NCI-H2171 (cell line): ENCODE measurements at regions not wholly inside any gene's neighbourhood (a gene's known extent, or its start where the extent isn't known, plus 50 kb on each side); places are given as distances from the start of the nearest gene placed in this dataset.
"Not testable (repeated sequence)": the region's sequence is repeated elsewhere in the genome, so short reads cannot be mapped to it uniquely, and the experiment has no call there.

ENCODE experiments used
- DNase-seq: peaks from one replicate; lab custom pipeline; 2025; lab: John Stamatoyannopoulos, UW

- DNase-seq = no peak
These were observed 512.1 kb upstream of the ROBO2 start for GRCh38 chr3:76527773-76528172.

DNA sequence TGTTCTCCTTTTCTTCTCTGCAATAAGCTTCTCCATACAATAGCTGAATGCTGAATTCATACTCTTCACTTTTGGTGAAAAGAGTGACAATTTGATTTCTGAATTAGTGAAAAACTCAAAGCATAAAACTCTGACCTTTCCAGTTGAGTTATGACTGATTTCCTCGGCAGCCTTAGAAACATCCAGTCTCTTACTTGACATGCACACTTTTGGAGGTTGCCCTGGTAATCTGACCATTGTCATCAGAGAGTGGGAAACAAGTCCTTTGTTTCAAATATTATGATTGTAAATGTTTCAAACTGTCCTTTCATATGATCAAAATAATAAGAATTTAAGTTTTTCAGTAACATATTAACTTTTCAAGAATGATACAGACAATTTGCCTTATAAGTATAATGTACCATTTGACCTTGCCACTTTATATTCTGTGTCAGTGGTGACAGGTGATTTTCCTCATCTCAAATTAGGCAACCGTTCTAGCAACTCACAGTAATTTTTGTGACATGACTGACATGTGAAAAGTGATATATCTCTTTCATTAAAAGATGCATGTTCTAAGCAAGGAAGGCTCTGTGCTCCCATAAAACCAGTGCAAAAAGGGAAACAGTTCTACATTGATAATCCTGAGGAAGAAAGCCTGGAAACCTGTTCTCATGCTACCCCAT is 507.6 kb upstream of the ROBO2 start:
- DNase-seq = no peak

DNA sequence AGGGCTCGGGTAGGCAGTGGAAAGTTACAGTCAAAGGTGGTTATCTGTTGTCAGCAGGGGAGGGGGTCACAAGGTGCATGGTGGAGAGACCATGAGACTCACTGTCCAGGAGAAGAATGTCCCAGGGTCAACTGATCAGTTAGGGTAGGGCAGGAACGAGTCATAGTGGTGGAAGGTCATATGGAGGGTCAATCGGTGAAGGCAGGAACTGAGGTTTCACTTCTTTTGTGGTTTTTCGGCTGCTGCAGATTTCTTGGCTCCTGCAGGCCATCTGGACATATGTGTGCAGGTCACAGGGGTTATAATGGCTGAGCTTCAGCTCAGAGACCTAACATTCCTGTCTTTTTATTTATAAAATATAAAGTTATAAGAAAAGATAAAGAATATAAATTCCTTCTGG is 506.2 kb upstream of the ROBO2 start:
- DNase-seq = not testable (repeated sequence)

DNA sequence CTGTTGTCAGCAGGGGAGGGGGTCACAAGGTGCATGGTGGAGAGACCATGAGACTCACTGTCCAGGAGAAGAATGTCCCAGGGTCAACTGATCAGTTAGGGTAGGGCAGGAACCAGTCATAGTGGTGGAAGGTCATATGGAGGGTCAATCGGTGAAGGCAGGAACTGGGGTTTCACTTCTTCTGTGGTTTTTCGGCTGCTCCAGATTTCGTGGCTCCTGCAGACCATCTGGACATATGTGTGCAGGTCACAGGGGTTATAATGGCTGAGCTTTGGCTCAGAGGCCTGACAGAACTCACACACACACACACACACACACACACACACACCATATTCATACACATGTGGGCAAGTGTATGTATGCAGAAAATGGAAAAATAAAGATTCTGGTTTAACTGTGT is 502.0 kb upstream of the ROBO2 start:
- not testable (repeated sequence) for DNase-seq

DNA sequence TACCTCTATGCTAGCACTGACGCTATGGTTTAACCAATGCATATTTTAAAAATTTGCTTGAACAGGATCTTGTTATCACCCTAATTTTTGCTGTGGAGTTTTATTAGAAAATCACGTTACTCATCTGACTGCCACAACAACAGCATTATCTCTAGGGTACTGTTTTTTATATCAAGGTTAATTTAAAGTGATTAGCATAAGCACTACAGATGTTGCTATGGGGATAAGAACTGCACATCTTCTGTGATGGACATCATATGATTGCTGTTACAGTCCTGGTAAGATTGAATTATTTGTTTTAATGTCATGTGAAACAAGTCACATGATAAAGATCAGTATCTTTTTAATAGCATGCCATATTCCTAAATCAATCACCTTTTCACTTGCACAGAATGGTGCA is 492.2 kb upstream of the ROBO2 start:
- no peak for DNase-seq

- no peak for DNase-seq
These were observed 489.2 kb upstream of the ROBO2 start for GRCh38 chr3:76550522-76551201.

DNA sequence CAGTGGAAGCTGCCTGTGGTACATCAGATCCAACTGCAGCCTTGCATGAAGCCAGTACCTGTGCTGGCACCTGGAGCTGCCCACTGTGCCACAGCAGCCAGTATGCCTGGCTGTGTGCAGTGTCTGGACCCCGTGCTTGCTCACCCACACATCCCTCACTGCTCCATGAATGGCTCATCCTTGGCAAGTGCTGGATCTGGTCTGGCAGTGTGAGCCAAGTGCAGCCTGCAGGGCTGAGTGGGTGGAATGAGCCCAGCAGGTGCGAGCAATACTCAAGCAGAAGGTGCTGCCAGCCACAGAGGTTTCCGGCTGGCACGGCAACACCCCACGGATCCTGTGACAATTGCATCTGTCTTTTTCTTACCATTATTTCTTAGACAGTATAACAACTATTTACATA is 488.2 kb upstream of the ROBO2 start:
- no peak for DNase-seq

DNA sequence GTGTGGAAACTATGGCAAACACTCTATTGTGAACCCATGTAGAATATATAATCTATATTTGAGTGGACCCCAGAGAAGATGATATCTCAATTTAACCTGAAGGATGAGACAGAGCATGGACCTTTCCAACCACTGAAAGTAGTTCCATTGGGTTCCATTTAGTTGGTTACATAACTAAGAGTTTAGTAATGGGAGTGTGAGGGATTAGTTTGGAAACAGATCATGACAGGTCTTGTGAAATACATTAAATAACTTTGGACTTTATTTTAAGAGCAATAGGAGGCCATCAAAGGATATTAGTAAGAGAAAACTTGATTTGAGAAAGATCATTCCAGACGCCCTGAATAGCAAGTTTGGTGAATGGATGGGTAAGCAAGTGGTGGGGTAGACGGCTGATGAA is 487.2 kb upstream of the ROBO2 start:
- DNase-seq = no peak

- peak; percentile 26 for DNase-seq
These were observed 485.2 kb upstream of the ROBO2 start for GRCh38 chr3:76554707-76555106.

DNA sequence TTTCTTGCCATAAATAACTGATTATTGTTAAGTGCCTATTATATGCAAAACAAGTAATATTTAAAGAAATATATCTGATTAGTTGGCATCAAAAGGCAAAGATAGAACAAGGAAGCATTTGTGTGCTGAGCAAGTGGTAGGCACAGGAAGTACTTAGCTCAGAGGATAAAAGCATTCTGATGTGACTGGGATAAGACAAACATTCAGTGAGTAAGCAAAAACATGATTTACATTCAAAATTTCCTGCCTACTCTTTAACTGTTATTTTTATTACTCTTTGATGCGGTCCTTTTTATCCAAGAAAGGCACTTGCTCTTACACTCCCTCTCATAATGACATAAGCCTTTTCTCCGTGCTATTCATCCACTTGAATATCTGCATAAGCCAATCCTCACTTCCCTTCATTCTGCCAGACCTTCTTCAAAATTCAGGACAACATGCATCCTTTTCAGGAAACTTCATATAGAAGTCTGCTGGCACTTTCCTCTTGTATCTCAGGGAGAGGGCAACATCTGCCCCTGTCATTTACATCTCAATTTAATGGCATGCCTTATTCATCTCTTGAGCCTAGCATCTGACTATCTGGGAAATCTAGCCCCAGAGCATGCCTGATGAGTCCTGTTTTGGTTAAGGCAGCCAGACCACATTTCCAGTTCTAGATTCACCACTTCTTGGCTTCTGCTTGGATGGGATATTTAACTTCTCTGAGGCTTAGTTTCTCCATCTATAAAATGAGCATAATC is 478.2 kb upstream of the ROBO2 start:
- DNase-seq = no peak

DNA sequence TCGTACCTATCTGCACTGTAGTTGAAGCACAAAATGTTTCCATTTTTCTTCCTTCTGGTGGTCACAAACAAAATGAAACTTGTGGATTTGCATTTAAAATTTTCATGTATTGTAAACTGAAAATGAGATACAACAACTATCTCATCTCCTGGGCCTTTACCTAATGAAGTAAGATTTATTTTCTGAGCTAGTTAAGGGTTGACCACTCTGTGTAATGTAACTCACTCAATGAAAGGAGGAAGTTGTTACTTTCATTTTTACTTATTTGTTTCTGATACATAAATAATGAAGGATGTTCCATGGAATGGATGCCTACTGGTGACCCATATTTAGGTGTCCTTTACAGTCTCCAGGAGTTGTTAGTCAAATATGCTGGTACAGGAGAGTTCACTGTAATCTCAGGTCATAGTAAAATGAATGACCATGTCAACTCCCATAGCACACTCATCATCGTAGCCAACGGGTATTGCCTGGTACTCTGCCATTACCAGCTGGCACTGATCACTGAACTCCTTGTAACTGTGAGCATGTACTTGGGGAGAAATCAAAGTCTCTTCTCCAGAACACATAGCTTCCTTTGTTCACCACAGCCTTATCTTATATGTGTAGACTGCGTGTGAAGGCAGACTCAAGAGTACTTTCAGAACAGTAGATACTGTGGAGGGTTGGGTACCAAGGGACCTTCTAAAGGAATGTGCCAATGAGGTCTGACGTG is 474.2 kb upstream of the ROBO2 start:
- DNase-seq = no peak

GRCh38 chr3:76566211-76566534 is 473.7 kb upstream of the ROBO2 start:
- DNase-seq = peak; percentile 36

DNA sequence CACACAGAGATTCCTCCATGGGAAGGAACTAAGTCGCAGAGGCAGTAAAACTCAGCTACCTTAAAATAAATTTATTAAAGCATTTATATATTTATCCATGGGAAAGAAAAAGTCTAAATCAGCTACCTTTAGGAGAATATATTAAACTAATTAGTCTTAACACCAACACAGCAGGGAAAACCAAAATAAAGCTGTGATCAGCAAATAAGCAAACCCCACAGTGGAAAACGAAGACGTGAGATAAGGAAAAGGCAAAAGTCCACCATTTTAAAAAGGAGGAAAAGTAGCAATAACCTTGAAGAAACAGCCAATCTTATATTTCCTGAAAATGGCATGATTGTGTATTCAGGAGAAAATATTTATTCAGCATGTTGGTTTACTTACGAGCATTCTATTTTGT is 473.0 kb upstream of the ROBO2 start:
- DNase-seq = no peak

DNA sequence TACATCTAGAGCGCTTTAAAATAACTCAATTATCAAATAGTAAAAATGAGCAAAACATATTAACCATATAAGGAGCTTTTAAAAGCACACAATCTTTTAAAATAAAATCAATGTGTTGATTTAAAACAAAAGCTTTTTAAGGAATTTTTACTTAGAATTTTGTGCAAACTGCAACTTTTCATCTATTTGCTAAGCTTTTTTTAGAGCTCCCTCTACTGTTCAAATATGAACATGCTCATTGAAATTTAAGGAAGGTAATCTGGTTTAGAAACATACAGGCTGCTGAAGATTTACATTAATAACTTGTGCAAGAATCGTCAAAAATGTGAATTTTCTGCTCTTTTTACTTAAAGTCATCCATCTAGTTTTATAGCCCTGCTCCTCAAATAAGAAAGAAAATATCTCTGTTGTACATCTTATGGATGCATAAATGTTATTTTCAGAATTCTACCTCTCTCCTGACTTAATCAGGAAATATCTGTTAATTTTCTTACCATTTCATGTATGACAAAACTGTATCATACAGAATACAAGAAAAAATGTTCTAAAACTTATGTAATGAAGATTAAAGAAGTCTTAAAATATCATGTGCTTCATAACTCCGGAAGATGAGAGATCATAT is 469.4 kb upstream of the ROBO2 start:
- no peak for DNase-seq

DNA sequence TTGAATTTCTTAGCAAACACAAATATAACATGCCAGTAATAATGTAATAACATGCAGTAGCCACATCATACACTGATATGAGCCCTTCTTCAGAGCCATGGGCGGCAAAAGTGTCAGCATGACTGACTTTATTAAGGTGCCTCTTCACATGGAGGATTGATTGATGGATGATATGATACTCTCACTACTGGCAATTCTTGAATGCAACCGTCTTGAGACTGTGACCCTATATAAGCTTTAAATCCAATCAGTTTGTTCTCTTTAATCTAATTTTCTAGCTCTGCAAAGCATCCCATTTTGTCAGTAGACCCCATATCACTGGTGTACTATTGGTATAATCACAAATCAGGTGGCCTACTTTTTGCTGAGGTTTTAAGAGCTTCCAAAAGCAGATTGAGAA is 463.7 kb upstream of the ROBO2 start:
- no peak for DNase-seq

DNA sequence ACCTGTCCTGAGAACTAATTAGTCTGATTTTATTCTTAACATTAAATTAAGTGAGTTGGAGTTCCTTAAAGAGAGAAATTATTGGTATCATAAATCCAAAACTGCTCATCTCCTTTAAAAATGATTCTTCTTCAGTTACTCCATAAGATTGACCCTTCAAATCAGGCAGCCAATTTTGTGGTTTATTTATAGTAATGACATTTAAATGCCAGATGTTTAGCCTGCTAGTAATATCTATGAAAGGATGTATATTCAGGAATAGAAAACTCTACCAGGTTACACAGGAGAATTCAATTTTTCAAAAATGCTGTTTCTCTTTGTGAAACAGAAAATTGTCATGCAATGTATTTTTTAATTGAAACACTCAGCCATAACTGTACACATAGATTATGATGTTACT is 457.8 kb upstream of the ROBO2 start:
- DNase-seq = no peak

- DNase-seq = no peak
These were observed 457.1 kb upstream of the ROBO2 start for GRCh38 chr3:76582632-76583378.

GRCh38 chr3:76585794-76586392 is 454.0 kb upstream of the ROBO2 start:
- DNase-seq = no peak

- no peak for DNase-seq
These were observed 453.4 kb upstream of the ROBO2 start for GRCh38 chr3:76586471-76586870.

DNA sequence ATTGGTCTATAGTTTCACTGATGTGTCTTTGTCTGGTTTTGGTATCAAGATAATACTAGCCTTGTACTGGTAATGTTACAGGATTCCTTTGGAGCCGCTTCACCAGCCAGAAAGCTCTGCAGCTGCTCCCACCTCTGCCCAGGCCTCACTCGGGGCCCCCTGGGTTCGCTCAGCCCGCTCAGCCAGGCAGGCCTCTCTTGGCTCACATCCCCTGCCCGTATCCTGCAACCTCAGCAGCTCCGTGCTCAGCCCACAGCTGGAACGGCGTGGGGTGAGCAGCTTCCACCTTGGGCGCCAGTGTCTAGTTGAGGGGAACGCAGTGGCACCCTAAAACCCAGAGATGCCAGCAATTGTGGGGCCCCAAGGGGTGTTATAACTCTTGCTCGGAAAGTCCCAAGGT is 429.7 kb upstream of the ROBO2 start:
- no peak for DNase-seq

DNA sequence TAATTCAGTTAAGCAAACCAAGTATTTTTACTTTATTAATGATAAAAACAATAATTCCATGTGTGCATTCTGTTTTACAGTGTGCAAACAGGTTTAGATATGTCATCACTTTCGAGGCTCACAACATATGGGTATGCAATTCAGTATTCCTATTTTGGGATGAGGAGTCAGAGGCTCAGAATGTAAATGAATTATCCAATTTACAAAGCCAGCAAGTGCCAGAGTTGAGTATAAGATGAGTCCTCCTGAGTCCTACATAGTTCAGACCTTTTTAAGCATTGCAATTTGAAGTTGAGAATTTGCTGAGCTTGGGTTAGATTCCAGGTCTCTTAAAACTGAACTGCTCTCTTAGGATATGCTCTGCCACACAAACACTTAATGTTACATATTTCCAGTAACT is 424.2 kb upstream of the ROBO2 start:
- no peak for DNase-seq
